ENCODE measurements at regions not wholly inside any gene's neighbourhood (a gene's known extent, or its start where the extent isn't known, plus 50 kb on each side); places are given as distances from the start of the nearest gene placed in this dataset.
A peak's percentile ranks its signal among the peaks of the same experiment; 100 is the strongest.

- intact Hi-C loops (cut with DNase I; ENCODE audit: low total_unique reads): no loop called here
- Histone ChIP-seq H3K36me3 (no peaks in the 10 kb centered on the region), H3K4me3 (no peak overlapping the region), H3K27ac (peak overlapping the region in 1 of 5 donors; percentile 39), H3K9me3 (peaks cover 0 to 8% (median 2%) of the 10 kb centered on the region in 4 donors), H3K27me3 (no peaks in the 10 kb centered on the region), H3K4me1 (peaks cover 0 to 13% (median 0%) of the 10 kb centered on the region in 4 donors)
- WGBS, 5 donors: 53 to 63% (median 59%) methylated on average over 3 of the region's 3 CpGs
- TF ChIP-seq CTCF (IDR thresholded peaks at IDR 0.05): no peak
- TF ChIP-seq POLR2AphosphoS5 (IDR thresholded peaks at IDR 0.05): no peak
- no peak for TF ChIP-seq EP300 (IDR thresholded peaks at IDR 0.05)
- TF ChIP-seq POLR2A (IDR thresholded peaks at IDR 0.05): no peak
- no peak for DNase-seq
Observed at GRCh38 chr14:51491776-51492175, 159.9 kb upstream of the FRMD6 start.

GRCh38 chr14:51495319-51495718, 156.4 kb upstream of the FRMD6 start:
- 81 to 92% (median 87%) methylated on average over 2 of the region's 2 CpGs for WGBS, 5 donors
- no peaks in the 10 kb centered on the region for H3K36me3 ChIP-seq
- no peak for DNase-seq
- no peak for TF ChIP-seq EP300 (IDR thresholded peaks at IDR 0.05)
- no peak for TF ChIP-seq CTCF (IDR thresholded peaks at IDR 0.05)
- TF ChIP-seq POLR2A (IDR thresholded peaks at IDR 0.05): no peak
- TF ChIP-seq POLR2AphosphoS5 (IDR thresholded peaks at IDR 0.05): no peak
- H3K4me1 ChIP-seq: peaks cover 0 to 13% (median 0%) of the 10 kb centered on the region in 4 donors
- H3K4me3 ChIP-seq: no peak overlapping the region
- H3K9me3 ChIP-seq: peaks cover 0 to 13% (median 6%) of the 10 kb centered on the region in 4 donors
- no peak overlapping the region for H3K27ac ChIP-seq
- no peaks in the 10 kb centered on the region for H3K27me3 ChIP-seq
- intact Hi-C loops (cut with DNase I; ENCODE audit: low total_unique reads): no loop called here

- no peaks in the 10 kb centered on the region for H3K27me3 ChIP-seq
- TF ChIP-seq CTCF (IDR thresholded peaks at IDR 0.05) (no peak), EP300 (IDR thresholded peaks at IDR 0.05) (no peak)
- DNase-seq: no peak
- no peak overlapping the region for H3K27ac ChIP-seq
- no peaks in the 10 kb centered on the region for H3K36me3 ChIP-seq
- no peak overlapping the region for H3K4me3 ChIP-seq
- intact Hi-C loops (cut with DNase I; ENCODE audit: low total_unique reads): no loop called here
- H3K4me1 ChIP-seq: no peaks in the 10 kb centered on the region
- WGBS, 5 donors: 80 to 87% (median 81%) methylated on average over 10 of the region's 10 CpGs
- peaks cover 0 to 13% (median 6%) of the 10 kb centered on the region in 4 donors for H3K9me3 ChIP-seq
Observed at GRCh38 chr14:51498411-51499227, 153.1 kb upstream of the FRMD6 start.

GRCh38 chr14:51500776-51501175, 150.9 kb upstream of the FRMD6 start:
- intact Hi-C loops (cut with DNase I; ENCODE audit: low total_unique reads): no loop called here
- no peak for DNase-seq
- Histone ChIP-seq H3K9me3 (peaks cover 0 to 13% (median 6%) of the 10 kb centered on the region in 4 donors), H3K27me3 (no peaks in the 10 kb centered on the region), H3K27ac (no peak overlapping the region), H3K4me3 (no peak overlapping the region), H3K4me1 (no peaks in the 10 kb centered on the region), H3K36me3 (no peaks in the 10 kb centered on the region)
- TF ChIP-seq POLR2A (IDR thresholded peaks at IDR 0.05): no peak
- no peak for TF ChIP-seq EP300 (IDR thresholded peaks at IDR 0.05)
- no peak for TF ChIP-seq POLR2AphosphoS5 (IDR thresholded peaks at IDR 0.05)
- TF ChIP-seq CTCF (IDR thresholded peaks at IDR 0.05): no peak
- 52 to 74% (median 64%) methylated on average over 1 of the region's 1 CpG for WGBS, 5 donors
